ENCODE measurements at regions not wholly inside any gene's neighbourhood (a gene's known extent, or its start where the extent isn't known, plus 50 kb on each side); places are given as distances from the start of the nearest gene placed in this dataset.

DNA sequence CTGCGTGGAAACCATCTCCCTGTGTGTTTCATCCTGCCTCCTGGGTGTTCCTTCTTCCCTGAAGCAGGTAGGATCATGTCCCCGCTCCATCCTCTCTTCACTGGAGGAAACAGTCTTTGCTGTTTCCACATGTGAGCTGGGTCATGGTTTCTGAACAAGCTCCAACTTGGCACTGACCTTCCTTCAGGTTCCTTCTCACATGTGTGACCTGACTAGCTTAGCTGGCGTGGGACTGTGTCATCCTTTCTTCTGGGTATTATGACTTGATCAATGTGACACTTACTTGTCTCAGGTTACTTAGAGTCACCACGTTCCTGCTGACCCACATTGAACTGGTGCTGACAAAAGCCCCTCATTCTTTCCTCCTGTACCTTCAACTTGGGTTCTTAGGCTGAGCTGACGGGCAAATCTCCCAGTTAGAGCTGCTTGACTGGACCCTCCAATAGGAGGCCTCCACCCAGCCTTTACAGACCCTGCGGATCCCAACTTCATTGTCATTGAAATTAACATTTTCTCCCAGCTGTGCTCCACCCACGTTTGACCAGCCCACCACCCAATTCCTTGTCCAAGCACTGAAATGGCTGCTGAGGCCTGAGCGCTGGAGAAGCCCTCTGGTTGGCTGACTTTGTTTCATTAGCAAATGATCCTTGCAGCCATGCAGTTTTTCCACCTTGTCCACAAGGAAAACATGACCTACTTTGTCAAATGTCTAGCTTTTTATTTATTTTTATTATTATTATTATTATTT lies 128.1 kb downstream of the DDX1 start:
- TF ChIP-seq, protein P1, sequence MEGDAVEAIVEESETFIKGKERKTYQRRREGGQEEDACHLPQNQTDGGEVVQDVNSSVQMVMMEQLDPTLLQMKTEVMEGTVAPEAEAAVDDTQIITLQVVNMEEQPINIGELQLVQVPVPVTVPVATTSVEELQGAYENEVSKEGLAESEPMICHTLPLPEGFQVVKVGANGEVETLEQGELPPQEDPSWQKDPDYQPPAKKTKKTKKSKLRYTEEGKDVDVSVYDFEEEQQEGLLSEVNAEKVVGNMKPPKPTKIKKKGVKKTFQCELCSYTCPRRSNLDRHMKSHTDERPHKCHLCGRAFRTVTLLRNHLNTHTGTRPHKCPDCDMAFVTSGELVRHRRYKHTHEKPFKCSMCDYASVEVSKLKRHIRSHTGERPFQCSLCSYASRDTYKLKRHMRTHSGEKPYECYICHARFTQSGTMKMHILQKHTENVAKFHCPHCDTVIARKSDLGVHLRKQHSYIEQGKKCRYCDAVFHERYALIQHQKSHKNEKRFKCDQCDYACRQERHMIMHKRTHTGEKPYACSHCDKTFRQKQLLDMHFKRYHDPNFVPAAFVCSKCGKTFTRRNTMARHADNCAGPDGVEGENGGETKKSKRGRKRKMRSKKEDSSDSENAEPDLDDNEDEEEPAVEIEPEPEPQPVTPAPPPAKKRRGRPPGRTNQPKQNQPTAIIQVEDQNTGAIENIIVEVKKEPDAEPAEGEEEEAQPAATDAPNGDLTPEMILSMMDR (IDR thresholded peaks at IDR 0.05) = no peak
- TF ChIP-seq POLR2A (IDR thresholded peaks at IDR 0.05) = no peak
